Mesodermal cell (in vitro differentiated cells): ENCODE measurements at regions not wholly inside any gene's neighbourhood (a gene's known extent, or its start where the extent isn't known, plus 50 kb on each side); places are given as distances from the start of the nearest gene placed in this dataset.

Experiments used
- H3K27ac ChIP-seq: 2 replicates; pipeline ENCODE4 v1.7.0; 2013; ENCODE audit warnings: mild to moderate bottlenecking, low read depth, low read length, moderate library complexity; ENCODE audit not compliant: severe bottlenecking
- H3K36me3 ChIP-seq: 2 replicates; pipeline ENCODE4 v1.7.1; 2013; ENCODE audit warnings: mild to moderate bottlenecking, low read length, moderate library complexity; ENCODE audit not compliant: control insufficient read depth, insufficient read depth
- H3K4me1 ChIP-seq: one replicate; pipeline ENCODE4 v1.7.1; 2013; ENCODE audit warnings: mild to moderate bottlenecking, low read length; ENCODE audit not compliant: insufficient read depth, control insufficient read depth, poor library complexity, severe bottlenecking
- H3K4me3 ChIP-seq: 2 replicates; pipeline ENCODE4 v1.7.0; 2013; ENCODE audit warnings: low read length, control low read depth, mild to moderate bottlenecking; ENCODE audit not compliant: insufficient read depth, poor library complexity, severe bottlenecking; ENCODE audit errors: extremely low read depth
- H3K9me3 ChIP-seq: 2 replicates; pipeline ENCODE4 v1.7.1; 2013; ENCODE audit warnings: mild to moderate bottlenecking, low read length, moderate library complexity; ENCODE audit not compliant: control insufficient read depth
- WGBS, 2 experiments: methylation state at CpG; one replicate each; pipeline ENCODE4 v1.1.5; 2013; ENCODE audit warnings: missing lambda C conversion rate in 2 of 2; ENCODE audit not compliant: insufficient coverage in 2 of 2; 5-methylcytosine and 5-hydroxymethylcytosine counted together

- H3K4me1 ChIP-seq = no peaks in the 10 kb centered on the region
- H3K4me3 ChIP-seq = no peak overlapping the region
- H3K27ac ChIP-seq = no peak overlapping the region
- H3K36me3 ChIP-seq = no peaks in the 10 kb centered on the region
- WGBS, 2 experiments = 90 to 92% methylated on average over 3 to 5 of the region's 6 CpGs
- H3K9me3 ChIP-seq = no peaks in the 10 kb centered on the region
These were observed 234.1 kb upstream of the TSHZ2 start for GRCh38 chr20:52738081-52738480.

GRCh38 chr20:52736507-52736906 lies 235.7 kb upstream of the TSHZ2 start:
- H3K4me3 ChIP-seq = no peak overlapping the region
- H3K36me3 ChIP-seq = no peaks in the 10 kb centered on the region
- WGBS, 2 experiments = 100% methylated on average over 1 of the region's 2 CpGs; no CpG with 5 or more reads in 1 of the 2 experiments
- no peaks in the 10 kb centered on the region for H3K4me1 ChIP-seq
- H3K9me3 ChIP-seq = no peaks in the 10 kb centered on the region
- no peak overlapping the region for H3K27ac ChIP-seq

DNA sequence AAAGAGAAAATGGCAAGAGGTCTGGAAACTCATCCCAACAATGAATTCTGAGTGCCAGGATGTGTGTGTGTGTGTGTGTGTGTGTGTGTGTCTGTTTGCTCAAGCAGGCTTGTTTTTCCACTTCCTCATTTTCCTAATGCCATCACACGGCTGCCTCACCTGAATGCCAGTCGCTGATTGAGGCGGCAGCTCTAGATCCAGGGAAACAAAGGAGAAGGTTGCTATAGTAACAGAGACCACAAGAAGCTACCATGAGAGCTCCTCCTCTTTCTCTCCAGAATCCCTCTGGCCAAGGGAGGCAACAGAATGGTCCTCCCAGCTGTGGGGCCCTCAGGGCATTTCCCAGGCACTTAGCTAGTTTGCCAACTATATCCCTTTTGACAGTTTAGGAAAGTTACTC lies 241.1 kb upstream of the TSHZ2 start:
- Histone ChIP-seq H3K27ac (no peak overlapping the region), H3K4me3 (no peak overlapping the region), H3K36me3 (no peaks in the 10 kb centered on the region), H3K9me3 (peaks cover 6% of the 10 kb centered on the region), H3K4me1 (no peaks in the 10 kb centered on the region)
- WGBS, 2 experiments = 43% methylated on average over 1 of the region's 3 CpGs; no CpG with 5 or more reads in 1 of the 2 experiments

DNA sequence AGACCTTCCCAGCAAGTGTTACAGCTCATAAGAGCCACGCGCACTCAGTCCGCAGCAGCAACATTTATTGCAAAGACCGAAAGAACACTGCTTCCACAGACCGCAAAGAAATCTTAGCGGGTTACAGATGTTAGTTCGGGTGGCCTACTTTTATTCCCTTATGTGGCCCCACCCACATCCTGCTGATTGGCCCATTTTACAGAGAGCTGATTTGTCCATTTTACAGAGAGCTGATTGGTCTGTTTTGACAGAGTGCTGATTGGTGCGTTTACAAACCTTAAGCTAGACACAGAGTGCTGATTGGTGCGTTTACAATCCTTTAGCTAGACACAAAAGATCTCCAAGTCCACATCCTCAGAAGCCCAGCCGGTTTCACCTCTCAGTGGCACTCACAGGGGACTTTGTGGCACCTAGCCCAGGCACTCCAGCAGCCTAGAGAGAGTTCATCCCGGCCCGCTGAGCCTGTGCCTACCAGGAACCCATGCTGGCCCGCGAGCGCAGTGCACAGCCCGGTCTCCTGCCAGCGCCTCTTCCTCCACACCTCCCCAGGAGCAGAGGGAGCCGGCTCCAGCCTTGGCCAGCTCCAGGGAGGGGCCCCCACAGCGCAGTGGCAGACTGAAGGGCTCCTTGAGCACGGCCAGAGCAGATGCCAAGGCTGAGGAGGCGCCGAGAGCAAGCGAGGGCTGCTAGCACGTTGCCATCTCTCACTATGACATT lies 244.3 kb upstream of the TSHZ2 start:
- peaks cover 6% of the 10 kb centered on the region for H3K9me3 ChIP-seq
- H3K4me1 ChIP-seq = no peaks in the 10 kb centered on the region
- no peak overlapping the region for H3K27ac ChIP-seq
- H3K4me3 ChIP-seq = no peak overlapping the region
- WGBS, 2 experiments = 93 to 97% methylated on average over 14 to 15 of the region's 24 CpGs
- no peaks in the 10 kb centered on the region for H3K36me3 ChIP-seq

DNA sequence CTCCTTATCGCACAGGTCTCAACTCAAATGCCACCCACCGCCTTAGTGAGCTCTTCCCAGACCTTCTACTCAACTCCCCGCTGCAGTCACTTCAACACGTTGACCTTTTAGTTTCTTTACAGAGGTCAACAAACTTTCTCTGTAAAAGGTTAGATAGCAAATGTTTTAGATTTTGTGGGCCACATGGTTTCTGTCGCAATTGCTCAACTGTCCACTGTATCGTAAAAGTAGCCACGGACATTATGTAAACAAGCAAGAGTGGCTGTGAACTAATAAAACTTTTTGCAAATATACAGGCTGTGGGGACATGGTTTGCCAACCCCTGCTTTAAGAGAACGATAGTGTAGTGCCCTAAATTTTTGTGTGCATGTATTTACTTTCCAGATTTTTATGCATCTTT lies 247.6 kb upstream of the TSHZ2 start:
- no peaks in the 10 kb centered on the region for H3K36me3 ChIP-seq
- H3K27ac ChIP-seq = no peak overlapping the region
- 92 to 96% methylated on average over 5 to 7 of the region's 8 CpGs for WGBS, 2 experiments
- H3K4me1 ChIP-seq = no peaks in the 10 kb centered on the region
- no peak overlapping the region for H3K4me3 ChIP-seq
- peaks cover under 1% of the 10 kb centered on the region for H3K9me3 ChIP-seq

DNA sequence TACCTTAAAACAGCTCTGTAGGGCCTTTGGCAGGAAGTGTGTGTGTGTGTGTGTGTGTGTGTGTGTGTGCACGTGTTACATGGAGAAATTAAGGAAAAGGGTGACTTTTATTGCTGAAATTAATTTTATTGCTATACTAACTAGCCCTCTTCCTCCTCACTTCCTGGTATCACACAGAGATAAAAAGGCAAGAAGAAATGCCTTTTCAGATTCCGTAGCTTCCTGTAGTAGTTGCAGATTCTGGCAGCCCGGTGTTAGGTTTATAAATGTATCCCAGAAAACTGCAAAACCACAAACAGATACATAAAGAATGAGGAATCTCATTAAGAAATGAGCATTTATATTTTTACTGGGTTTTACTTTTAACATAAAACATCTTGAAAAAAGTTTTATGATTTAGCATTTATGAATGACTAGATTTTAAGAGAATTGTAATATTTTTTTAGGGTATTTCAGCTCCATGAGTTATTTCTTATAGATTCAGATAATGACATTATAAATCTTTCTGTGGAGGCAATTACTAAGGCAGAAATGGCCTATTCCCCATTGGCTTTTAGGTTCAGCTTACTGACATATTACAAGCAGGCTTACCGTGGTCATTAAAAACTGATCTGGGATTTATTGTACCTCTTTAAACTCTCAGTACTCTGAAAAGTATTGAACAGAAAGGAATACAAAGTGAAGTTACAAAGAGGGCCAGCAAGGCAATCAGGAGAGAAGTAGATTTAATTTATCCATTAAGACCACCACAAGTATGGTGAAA lies 249.1 kb upstream of the TSHZ2 start:
- H3K9me3 ChIP-seq = no peaks in the 10 kb centered on the region
- no CpG with 5 or more reads among the region's 4 CpGs for WGBS, 2 experiments

GRCh38 chr20:52708137-52708536 lies 264.0 kb upstream of the TSHZ2 start:
- 79% methylated on average over 1 of the region's 1 CpG; no CpG with 5 or more reads in 1 of the 2 experiments for WGBS, 2 experiments
- Histone ChIP-seq H3K9me3 (no peaks in the 10 kb centered on the region), H3K36me3 (no peaks in the 10 kb centered on the region), H3K27ac (no peak overlapping the region), H3K4me1 (no peaks in the 10 kb centered on the region), H3K4me3 (no peak overlapping the region)

More for the DNA sequence above, 249.1 kb upstream of the TSHZ2 start:
- Histone ChIP-seq H3K4me1 (no peaks in the 10 kb centered on the region), H3K36me3 (no peaks in the 10 kb centered on the region), H3K4me3 (no peak overlapping the region), H3K27ac (no peak overlapping the region)

- H3K9me3 ChIP-seq = no peaks in the 10 kb centered on the region
- H3K4me3 ChIP-seq = no peak overlapping the region
- H3K36me3 ChIP-seq = no peaks in the 10 kb centered on the region
- no peak overlapping the region for H3K27ac ChIP-seq
- no CpG with 5 or more reads among the region's 1 CpG for WGBS, 2 experiments
- H3K4me1 ChIP-seq = no peaks in the 10 kb centered on the region
These were observed 267.6 kb upstream of the TSHZ2 start for GRCh38 chr20:52704553-52704952.

GRCh38 chr20:52688345-52688744 lies 283.8 kb upstream of the TSHZ2 start:
- no peaks in the 10 kb centered on the region for H3K9me3 ChIP-seq
- H3K27ac ChIP-seq = no peak overlapping the region
- no peak overlapping the region for H3K4me3 ChIP-seq
- 89 to 100% methylated on average over 1 of the region's 2 CpGs for WGBS, 2 experiments
- H3K4me1 ChIP-seq = no peaks in the 10 kb centered on the region
- no peaks in the 10 kb centered on the region for H3K36me3 ChIP-seq

DNA sequence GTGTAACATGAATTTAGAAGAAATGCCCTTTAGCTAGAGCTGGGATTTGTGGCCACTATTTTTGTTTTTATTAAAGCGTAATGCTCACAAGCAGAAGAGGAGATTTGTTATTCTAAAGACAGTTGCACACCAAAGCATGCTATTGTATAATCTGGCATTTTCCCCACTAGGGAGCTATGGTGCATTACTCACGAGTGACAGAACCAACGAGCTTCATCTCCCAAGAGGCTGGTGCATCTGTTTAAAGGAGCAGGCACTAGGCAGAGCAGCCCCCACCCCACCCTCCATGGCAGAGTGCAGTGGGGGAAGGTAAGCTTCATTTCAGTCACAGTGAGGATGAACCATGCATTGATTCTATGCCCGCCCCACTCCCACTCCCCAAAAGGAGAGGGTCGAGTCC lies 287.3 kb upstream of the TSHZ2 start:
- WGBS, 2 experiments = 43 to 73% methylated on average over 2 of the region's 5 CpGs
- H3K36me3 ChIP-seq = no peaks in the 10 kb centered on the region
- H3K4me3 ChIP-seq = no peak overlapping the region
- no peaks in the 10 kb centered on the region for H3K9me3 ChIP-seq
- no peak overlapping the region for H3K27ac ChIP-seq
- H3K4me1 ChIP-seq = no peaks in the 10 kb centered on the region

DNA sequence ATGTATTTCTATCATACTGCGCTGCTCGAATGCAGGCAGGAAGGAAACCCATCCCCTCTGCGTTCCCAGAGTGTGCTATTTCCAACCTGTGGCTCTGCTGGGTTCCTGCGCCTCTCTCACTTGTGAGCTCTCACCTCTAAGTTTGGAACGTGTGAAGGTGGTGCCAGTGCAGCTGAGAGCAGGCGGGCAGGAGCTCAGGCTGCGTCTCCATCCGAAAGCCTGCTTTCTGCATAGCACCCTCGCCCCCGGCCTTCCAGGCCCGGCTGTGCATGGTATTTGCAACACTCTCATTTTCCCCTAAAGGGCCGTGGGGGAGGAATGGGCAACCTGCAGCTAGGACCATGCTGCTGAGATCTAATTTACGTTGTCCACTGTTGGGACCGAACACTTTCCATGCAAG lies 288.0 kb upstream of the TSHZ2 start:
- Histone ChIP-seq H3K9me3 (no peaks in the 10 kb centered on the region), H3K4me3 (no peak overlapping the region), H3K4me1 (no peaks in the 10 kb centered on the region), H3K36me3 (no peaks in the 10 kb centered on the region), H3K27ac (no peak overlapping the region)
- 85 to 91% methylated on average over 10 to 13 of the region's 14 CpGs for WGBS, 2 experiments
